ENCODE measurements at regions not wholly inside any gene's neighbourhood (a gene's known extent, or its start where the extent isn't known, plus 50 kb on each side); places are given as distances from the start of the nearest gene placed in this dataset.
"Not testable (repeated sequence)": the region's sequence is repeated elsewhere in the genome, so short reads cannot be mapped to it uniquely, and the experiment has no call there.

GRCh38 chr6:164045082-164045481, 630.6 kb downstream of the QKI start:
- no peaks in the 10 kb centered on the region for H3K9me3 Mint-ChIP-seq
- no peaks in the 10 kb centered on the region for H3K36me3 Mint-ChIP-seq (ENCODE audit: low read depth)
- no peak for TF ChIP-seq CTCF (IDR thresholded peaks at IDR 0.05)
- POLR2A ChIA-PET: no interaction called here
- no peak overlapping the region for H3K4me3 ChIP-seq (ENCODE audit: low read length)
- no peak overlapping the region for H3K27ac Mint-ChIP-seq
- H3K27ac ChIP-seq (ENCODE audit: low read depth in 1 of 2, low read length in 2 of 2): no peak overlapping the region
- CTCF ChIA-PET: no interaction called here
- H3K27me3 ChIP-seq (ENCODE audit: control insufficient read depth in 1 of 2, insufficient read depth in 2 of 2, low read length in 2 of 2): no peaks in the 10 kb centered on the region
- H3K4me3 Mint-ChIP-seq: no peak overlapping the region
- no peaks in the 10 kb centered on the region for H3K4me1 Mint-ChIP-seq (ENCODE audit: low read depth)
- no peaks in the 10 kb centered on the region for H3K4me1 ChIP-seq (ENCODE audit: insufficient read depth, low read length)
- H3K36me3 ChIP-seq (ENCODE audit: insufficient read depth, low read length): no peaks in the 10 kb centered on the region
- peaks cover 0 to under 1% of the 10 kb centered on the region in 2 experiments for H3K9me3 ChIP-seq (ENCODE audit: control insufficient read depth in 1 of 2, insufficient read depth in 1 of 2, low read length in 2 of 2)
- H3K27me3 Mint-ChIP-seq: no peaks in the 10 kb centered on the region
- intact Hi-C loops (cut with DNase I, micrococcal nuclease): no loop called here
- ATAC-seq (ENCODE audit: poor library complexity): no peak
- DNase-seq: no peak

GRCh38 chr6:164043656-164044055, 629.1 kb downstream of the QKI start:
- H3K9me3 ChIP-seq (ENCODE audit: control insufficient read depth in 1 of 2, insufficient read depth in 1 of 2, low read length in 2 of 2); CTCF ChIA-PET; H3K27ac Mint-ChIP-seq; H3K36me3 ChIP-seq (ENCODE audit: insufficient read depth, low read length); POLR2A ChIA-PET; H3K4me3 Mint-ChIP-seq; intact Hi-C loops (cut with DNase I, micrococcal nuclease); H3K4me3 ChIP-seq (ENCODE audit: low read length); DNase-seq; H3K27me3 ChIP-seq (ENCODE audit: control insufficient read depth in 1 of 2, insufficient read depth in 2 of 2, low read length in 2 of 2); ATAC-seq (ENCODE audit: poor library complexity); H3K4me1 Mint-ChIP-seq (ENCODE audit: low read depth); H3K36me3 Mint-ChIP-seq (ENCODE audit: low read depth); H3K9me3 Mint-ChIP-seq; H3K27me3 Mint-ChIP-seq; H3K4me1 ChIP-seq (ENCODE audit: insufficient read depth, low read length); H3K27ac ChIP-seq (ENCODE audit: low read depth in 1 of 2, low read length in 2 of 2): not testable (repeated sequence)

GRCh38 chr6:164042212-164042611, 627.7 kb downstream of the QKI start:
- DNase-seq: no peak
- no peak overlapping the region for H3K4me3 ChIP-seq (ENCODE audit: low read length)
- Mint-ChIP-seq H3K27ac (no peak overlapping the region), H3K4me1 (ENCODE audit: low read depth) (no peaks in the 10 kb centered on the region), H3K27me3 (peaks cover 4% of the 10 kb centered on the region), H3K9me3 (no peaks in the 10 kb centered on the region), H3K4me3 (no peak overlapping the region), H3K36me3 (ENCODE audit: low read depth) (no peaks in the 10 kb centered on the region)
- no peaks in the 10 kb centered on the region for H3K27me3 ChIP-seq (ENCODE audit: control insufficient read depth in 1 of 2, insufficient read depth in 2 of 2, low read length in 2 of 2)
- CTCF ChIA-PET: no interaction called here
- POLR2A ChIA-PET: no interaction called here
- no peak for ATAC-seq (ENCODE audit: poor library complexity)
- H3K36me3 ChIP-seq (ENCODE audit: insufficient read depth, low read length): no peaks in the 10 kb centered on the region
- no peak overlapping the region for H3K27ac ChIP-seq (ENCODE audit: low read depth in 1 of 2, low read length in 2 of 2)
- TF ChIP-seq CTCF (IDR thresholded peaks at IDR 0.05): no peak
- intact Hi-C loops (cut with DNase I, micrococcal nuclease): no loop called here
- peaks cover 0 to 5% of the 10 kb centered on the region in 2 experiments for H3K9me3 ChIP-seq (ENCODE audit: control insufficient read depth in 1 of 2, insufficient read depth in 1 of 2, low read length in 2 of 2)
- H3K4me1 ChIP-seq (ENCODE audit: insufficient read depth, low read length): no peaks in the 10 kb centered on the region

GRCh38 chr6:164040994-164041393, 626.5 kb downstream of the QKI start:
- no peak overlapping the region for H3K27ac Mint-ChIP-seq
- ChIA-PET POLR2A (no interaction called here), CTCF (no interaction called here)
- intact Hi-C loops (cut with DNase I, micrococcal nuclease): no loop called here
- Histone ChIP-seq H3K27ac (ENCODE audit: low read depth in 1 of 2, low read length in 2 of 2) (no peak overlapping the region), H3K4me1 (ENCODE audit: insufficient read depth, low read length) (no peaks in the 10 kb centered on the region), H3K9me3 (ENCODE audit: control insufficient read depth in 1 of 2, insufficient read depth in 1 of 2, low read length in 2 of 2) (peaks cover 0 to 5% of the 10 kb centered on the region in 2 experiments), H3K4me3 (ENCODE audit: low read length) (no peak overlapping the region), H3K27me3 (ENCODE audit: control insufficient read depth in 1 of 2, insufficient read depth in 2 of 2, low read length in 2 of 2) (no peaks in the 10 kb centered on the region), H3K36me3 (ENCODE audit: insufficient read depth, low read length) (no peaks in the 10 kb centered on the region)
- TF ChIP-seq CTCF (IDR thresholded peaks at IDR 0.05): no peak
- ATAC-seq (ENCODE audit: poor library complexity) (no peak), DNase-seq (no peak)
- H3K4me1 Mint-ChIP-seq (ENCODE audit: low read depth): no peaks in the 10 kb centered on the region
- H3K4me3 Mint-ChIP-seq: no peak overlapping the region
- H3K9me3 Mint-ChIP-seq: no peaks in the 10 kb centered on the region
- peaks cover 4% of the 10 kb centered on the region for H3K27me3 Mint-ChIP-seq
- no peaks in the 10 kb centered on the region for H3K36me3 Mint-ChIP-seq (ENCODE audit: low read depth)

Measured in CD4-positive, alpha-beta T cell (primary cell).